Spinal cord (tissue), 9 donors: ENCODE measurements at regions not wholly inside any gene's neighbourhood (a gene's known extent, or its start where the extent isn't known, plus 50 kb on each side); places are given as distances from the start of the nearest gene placed in this dataset.

Experiments used
- DNase-seq, 6 donors: peaks; one replicate each; pipeline versions ENCODE4 v3.0.0 to v3.0.0-alpha.2; 2013 to 2015; ENCODE audit warnings: low spot score in 6 of 6, low read depth in 4 of 6
- H3K27ac ChIP-seq: one replicate; pipeline ENCODE4 v1.5.1; 2013; ENCODE audit warnings: low read depth, low read length, control low read depth
- H3K27me3 ChIP-seq: one replicate; pipeline ENCODE4 v1.6.1; 2013; ENCODE audit warnings: low read length; ENCODE audit not compliant: control insufficient read depth, insufficient read depth
- H3K36me3 ChIP-seq: one replicate; pipeline ENCODE4 v1.6.1; 2013; ENCODE audit warnings: low read length; ENCODE audit not compliant: control insufficient read depth, insufficient read depth
- H3K4me1 ChIP-seq: one replicate; pipeline ENCODE4 v1.6.1; 2013; ENCODE audit warnings: low read length; ENCODE audit not compliant: control insufficient read depth, insufficient read depth
- H3K4me3 ChIP-seq: one replicate; pipeline ENCODE4 v1.5.1; 2013; ENCODE audit warnings: low read depth, low read length, control low read depth
- H3K9me3 ChIP-seq: one replicate; pipeline ENCODE4 v1.6.1; 2013; ENCODE audit warnings: low read length; ENCODE audit not compliant: control insufficient read depth, insufficient read depth
- WGBS: methylation state at CpG from one replicate; pipeline ENCODE4 v1.1.5; 2013; ENCODE audit warnings: missing lambda C conversion rate; ENCODE audit not compliant: insufficient coverage; 5-methylcytosine and 5-hydroxymethylcytosine counted together
- donor health status: healthy.

GRCh38 chr7:45235905-45236304, 78.3 kb downstream of the RAMP3 start:
- Histone ChIP-seq H3K36me3 (no peaks in the 10 kb centered on the region), H3K4me1 (no peaks in the 10 kb centered on the region), H3K27me3 (no peaks in the 10 kb centered on the region), H3K9me3 (no peaks in the 10 kb centered on the region), H3K27ac (no peak overlapping the region), H3K4me3 (no peak overlapping the region)
- no peak for DNase-seq

- no peaks in the 10 kb centered on the region for H3K9me3 ChIP-seq
- H3K27me3 ChIP-seq = no peaks in the 10 kb centered on the region
- peaks cover 5% of the 10 kb centered on the region for H3K4me1 ChIP-seq
- no peak overlapping the region for H3K4me3 ChIP-seq
- H3K36me3 ChIP-seq = no peaks in the 10 kb centered on the region
- no peak overlapping the region for H3K27ac ChIP-seq
- DNase-seq = no peak
- 64% methylated on average over 1 of the region's 1 CpG for WGBS
Observed at GRCh38 chr7:45236666-45237065, 79.1 kb downstream of the RAMP3 start.

GRCh38 chr7:45237788-45238461, 80.3 kb downstream of the RAMP3 start:
- WGBS = 75% methylated on average over 12 of the region's 13 CpGs
- Histone ChIP-seq H3K4me1 (peaks cover 5% of the 10 kb centered on the region), H3K4me3 (no peak overlapping the region), H3K36me3 (no peaks in the 10 kb centered on the region), H3K9me3 (no peaks in the 10 kb centered on the region), H3K27ac (no peak overlapping the region), H3K27me3 (no peaks in the 10 kb centered on the region)
- no peak for DNase-seq

GRCh38 chr7:45238806-45239205, 81.2 kb downstream of the RAMP3 start:
- Histone ChIP-seq H3K9me3 (no peaks in the 10 kb centered on the region), H3K27me3 (no peaks in the 10 kb centered on the region), H3K27ac (no peak overlapping the region), H3K4me1 (peaks cover 5% of the 10 kb centered on the region), H3K4me3 (no peak overlapping the region), H3K36me3 (no peaks in the 10 kb centered on the region)
- 80% methylated on average over 4 of the region's 5 CpGs for WGBS
- DNase-seq = no peak

- H3K9me3 ChIP-seq = no peaks in the 10 kb centered on the region
- peaks cover 5% of the 10 kb centered on the region for H3K4me1 ChIP-seq
- no peak overlapping the region for H3K27ac ChIP-seq
- no peaks in the 10 kb centered on the region for H3K27me3 ChIP-seq
- no peaks in the 10 kb centered on the region for H3K36me3 ChIP-seq
- DNase-seq = no peak
- H3K4me3 ChIP-seq = no peak overlapping the region
- 53% methylated on average over 6 of the region's 6 CpGs for WGBS
Observed at GRCh38 chr7:45239486-45239885, 81.9 kb downstream of the RAMP3 start.

GRCh38 chr7:45240273-45240771, 82.7 kb downstream of the RAMP3 start:
- Histone ChIP-seq H3K27me3 (no peaks in the 10 kb centered on the region), H3K9me3 (no peaks in the 10 kb centered on the region), H3K36me3 (no peaks in the 10 kb centered on the region), H3K4me3 (no peak overlapping the region), H3K27ac (no peak overlapping the region), H3K4me1 (peaks cover 5% of the 10 kb centered on the region)
- 80% methylated on average over 1 of the region's 7 CpGs for WGBS
- DNase-seq = no peak

DNA sequence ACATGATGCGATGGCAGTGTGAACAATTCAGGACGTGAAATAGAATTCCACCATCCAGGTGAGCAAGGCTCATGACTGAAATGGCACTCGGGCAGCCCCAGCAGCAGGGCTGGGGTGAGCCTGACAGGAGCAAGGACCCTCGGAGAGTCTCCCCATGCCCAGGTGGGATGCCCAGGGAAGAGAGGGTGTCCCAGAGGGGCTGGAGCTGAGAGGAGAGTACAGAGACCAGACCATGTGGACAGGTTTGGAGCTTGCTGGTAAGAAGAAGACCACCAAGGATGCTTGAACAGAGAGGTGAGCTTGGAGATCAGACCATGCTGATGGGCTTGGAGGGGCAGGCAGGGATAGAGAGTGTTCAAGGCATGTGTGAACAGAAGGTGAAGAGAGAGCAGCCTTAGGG, 83.3 kb downstream of the RAMP3 start:
- DNase-seq = no peak
- Histone ChIP-seq H3K9me3 (no peaks in the 10 kb centered on the region), H3K27me3 (no peaks in the 10 kb centered on the region), H3K4me1 (peaks cover 5% of the 10 kb centered on the region), H3K36me3 (no peaks in the 10 kb centered on the region), H3K4me3 (no peak overlapping the region), H3K27ac (no peak overlapping the region)
- 79% methylated on average over 2 of the region's 4 CpGs for WGBS

DNA sequence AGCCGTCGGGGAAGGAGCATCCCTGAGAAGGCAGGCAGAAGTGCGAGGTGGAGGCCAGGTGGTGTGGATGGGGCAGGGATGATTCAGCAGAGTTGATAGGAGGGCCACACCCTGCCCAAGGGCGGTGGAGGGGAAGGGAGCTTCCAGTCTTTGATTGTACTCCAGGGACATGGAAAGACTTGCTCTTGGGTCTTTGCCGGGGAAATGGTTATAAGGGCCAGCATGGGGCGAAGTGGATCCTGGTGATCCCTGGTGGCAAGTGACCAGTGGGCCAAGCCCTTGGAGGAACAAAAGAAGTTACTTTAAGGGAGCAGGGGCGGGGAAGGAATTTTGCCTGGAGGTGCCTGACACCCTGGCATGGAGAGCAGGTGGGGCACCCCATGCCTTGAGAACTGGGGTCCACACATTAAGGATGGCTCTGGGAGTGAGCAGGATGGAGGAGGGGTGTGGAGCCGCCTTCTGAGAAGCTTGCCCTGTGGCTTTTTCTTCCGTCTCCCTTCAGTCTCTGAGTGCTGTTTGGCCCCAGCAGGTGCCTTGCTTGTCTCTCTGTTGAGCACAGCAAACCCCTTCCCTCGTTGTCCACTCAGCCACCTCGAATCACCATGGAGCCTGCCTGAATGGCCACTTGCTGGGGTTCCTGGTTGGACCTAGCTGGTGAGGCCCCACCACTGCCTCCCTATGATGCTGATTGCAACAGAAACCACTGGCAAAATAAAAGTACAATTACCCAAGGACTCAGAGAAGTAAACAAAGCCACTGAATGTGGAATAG, 83.9 kb downstream of the RAMP3 start:
- peaks cover 5% of the 10 kb centered on the region for H3K4me1 ChIP-seq
- H3K4me3 ChIP-seq = no peak overlapping the region
- no peak for DNase-seq
- H3K9me3 ChIP-seq = no peaks in the 10 kb centered on the region
- no peaks in the 10 kb centered on the region for H3K36me3 ChIP-seq
- no peak overlapping the region for H3K27ac ChIP-seq
- WGBS = 81% methylated on average over 10 of the region's 11 CpGs
- no peaks in the 10 kb centered on the region for H3K27me3 ChIP-seq

DNA sequence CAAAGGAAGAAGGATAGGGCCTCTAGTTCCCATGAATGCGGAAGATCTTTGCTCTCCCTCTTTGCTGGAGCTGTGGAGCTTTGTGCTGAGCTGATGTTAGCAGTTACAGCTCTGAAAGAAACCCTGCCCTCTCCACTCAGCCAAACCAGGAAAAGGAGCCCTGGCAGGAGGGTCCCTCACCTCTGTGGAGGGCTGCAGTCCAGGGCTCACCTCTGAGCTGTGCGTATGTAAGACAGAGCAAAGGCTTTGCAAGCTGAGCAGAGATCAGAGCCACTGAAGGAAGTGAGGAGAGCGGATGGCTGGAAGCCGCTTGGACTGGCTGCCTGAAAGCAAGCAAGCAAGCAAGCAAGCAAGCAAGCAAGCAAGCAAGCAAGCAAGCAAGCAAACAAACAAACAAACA, 84.7 kb downstream of the RAMP3 start:
- H3K9me3 ChIP-seq = no peaks in the 10 kb centered on the region
- H3K36me3 ChIP-seq = no peaks in the 10 kb centered on the region
- no peaks in the 10 kb centered on the region for H3K27me3 ChIP-seq
- peaks cover 5% of the 10 kb centered on the region for H3K4me1 ChIP-seq
- H3K4me3 ChIP-seq = no peak overlapping the region
- DNase-seq = no peak
- no CpG with 5 or more reads among the region's 4 CpGs for WGBS
- H3K27ac ChIP-seq = no peak overlapping the region

DNA sequence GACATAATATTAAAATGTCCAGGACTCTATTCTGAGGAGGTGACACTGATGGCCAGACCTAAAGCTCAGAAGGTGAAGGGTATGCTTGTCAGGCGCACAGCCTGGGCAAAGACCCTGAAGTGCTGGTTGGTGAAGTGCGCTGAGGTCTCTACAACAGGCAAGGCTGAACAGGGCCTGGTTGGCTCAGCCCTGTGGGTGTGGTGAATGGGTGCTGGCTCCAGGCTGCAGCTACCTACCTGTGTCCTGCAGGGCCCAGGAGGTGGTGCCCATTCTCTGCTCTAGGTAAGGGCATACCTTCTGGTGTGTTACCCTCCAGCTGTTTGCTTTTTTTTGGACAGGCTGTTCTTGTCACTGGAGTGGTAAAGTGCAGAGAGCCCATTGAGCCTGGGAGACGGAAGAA, 85.1 kb downstream of the RAMP3 start:
- WGBS = 75% methylated on average over 3 of the region's 3 CpGs

More for the DNA sequence above, 85.1 kb downstream of the RAMP3 start:
- DNase-seq = no peak
- H3K4me1 ChIP-seq = peaks cover 5% of the 10 kb centered on the region
- no peak overlapping the region for H3K4me3 ChIP-seq
- no peak overlapping the region for H3K27ac ChIP-seq
- H3K27me3 ChIP-seq = no peaks in the 10 kb centered on the region
- H3K36me3 ChIP-seq = no peaks in the 10 kb centered on the region
- H3K9me3 ChIP-seq = no peaks in the 10 kb centered on the region
